K562 (cell line): ENCODE measurements at regions not wholly inside any gene's neighbourhood (a gene's known extent, or its start where the extent isn't known, plus 50 kb on each side); places are given as distances from the start of the nearest gene placed in this dataset.

Experiments used
- ATAC-seq: fragments of 200-7000 bp; cut with Tn5 transposase; 3 replicates; pipeline ENCODE4 v1.9.1; 2020; ENCODE audit warnings: moderate library complexity
- BruUV-seq: library from RNA; stranded (reverse); fragments of 400-500 nt; replicated peaks from 2 replicates; lab custom pipeline; 2021; lab: Mats Ljungman, UMichigan
- CTCF ChIA-PET: fragments of 300-600 bp; formaldehyde crosslinking; extraction: SDS; loops from one replicate; lab custom pipeline; 2021; ENCODE audit warnings: low intra/inter-chr PET ratio; lab: Yijun Ruan, JAX
- POLR2A ChIA-PET: fragments of 300-600, 350-650 bp; sonication (Branson Sonifier 250); formaldehyde crosslinking; extraction: SDS; loops from one replicate; lab custom pipeline; 2021; ENCODE audit warnings: antibody characterized with exemption, inconsistent platforms; lab: Yijun Ruan, JAX
- DNase-seq, 4 experiments: peaks; one replicate each; pipeline versions ENCODE4 v3.0.0 to v3.0.0-alpha.2; 2011 to 2018; ENCODE audit warnings: low spot score in 3 of 4, mixed read lengths in 3 of 4; ENCODE audit errors: extremely low read depth in 1 of 4
- FAIRE-seq: peaks from 2 replicates; lab custom pipeline; 2011; peaks lifted over from hg19 to GRCh38; lab: Jason Lieb, UNC
- H2AFZ ChIP-seq: 2 replicates; pipeline ENCODE4 v1.6.0; 2011; ENCODE audit warnings: low read depth, low read length, control low read depth, inconsistent platforms
- H3K27ac ChIP-seq: fragments of 200-600 bp; 3 replicates; pipeline ENCODE4 v1.8.0; 2011; ENCODE audit warnings: low read depth, mild to moderate bottlenecking, control low read depth, inconsistent platforms, low read length, moderate library complexity, mixed read lengths; ENCODE audit errors: extremely low read depth
- H3K27me3 ChIP-seq, 2 experiments: fragments of 300-600 bp in 1 of 2; 2 replicates in 1 of 2; 3 replicates in 1 of 2; pipeline versions ENCODE4 v1.6.0 to v1.8.0; 2011; ENCODE audit warnings: inconsistent platforms in 2 of 2, low read length in 2 of 2, mild to moderate bottlenecking in 1 of 2, mixed read lengths in 1 of 2, moderate library complexity in 1 of 2; ENCODE audit not compliant: control insufficient read depth in 2 of 2, insufficient read depth in 2 of 2
- H3K36me3 ChIP-seq: fragments of 300-600 bp; 3 replicates; pipeline ENCODE4 v1.8.0; 2011; ENCODE audit warnings: mild to moderate bottlenecking, low read length, inconsistent platforms; ENCODE audit not compliant: control insufficient read depth, insufficient read depth
- H3K4me1 ChIP-seq, 2 experiments: fragments of 200-600 bp in 1 of 2; replicated peaks in 1 of 2; 2 replicates in 1 of 2; 3 replicates in 1 of 2; pipeline versions ENCODE4 v1.5.1 to v1.8.0; 2011; ENCODE audit warnings: inconsistent platforms in 2 of 2, low read length in 2 of 2, mild to moderate bottlenecking in 1 of 2, mixed read lengths in 1 of 2, moderate library complexity in 1 of 2; ENCODE audit not compliant: control insufficient read depth in 2 of 2, insufficient read depth in 2 of 2
- H3K4me2 ChIP-seq: 2 replicates; pipeline ENCODE4 v1.6.1; 2011; ENCODE audit warnings: low read length, control low read depth, inconsistent platforms, mixed read lengths; ENCODE audit not compliant: insufficient read depth
- H3K4me3 ChIP-seq: fragments of 200-600 bp; sonication (generic), shearing (Covaris generic); 2 replicates; pipeline ENCODE4 v1.5.1; 2016; ENCODE audit warnings: control low read depth, inconsistent platforms
- H3K79me2 ChIP-seq: fragments of 200-600 bp; 3 replicates; pipeline ENCODE4 v1.8.0; 2011; ENCODE audit warnings: low read length, inconsistent platforms; ENCODE audit not compliant: control insufficient read depth, insufficient read depth
- H3K9ac ChIP-seq, 2 experiments: 2 replicates each; pipeline versions ENCODE4 v1.6.0 to v1.6.1; 2011; ENCODE audit warnings: low read depth in 2 of 2, low read length in 2 of 2, control low read depth in 1 of 2, inconsistent platforms in 1 of 2, mild to moderate bottlenecking in 1 of 2, mixed read lengths in 1 of 2; ENCODE audit not compliant: insufficient read depth in 1 of 2
- H3K9me1 ChIP-seq: one replicate; pipeline ENCODE4 v1.6.0; 2011; ENCODE audit warnings: inconsistent platforms, mild to moderate bottlenecking, low read length, moderate library complexity; ENCODE audit not compliant: control insufficient read depth, insufficient read depth
- H3K9me3 ChIP-seq: replicated peaks from 2 replicates; pipeline ENCODE4 v1.5.1; 2011; ENCODE audit warnings: low read depth, low read length, inconsistent platforms; ENCODE audit not compliant: control insufficient read depth, insufficient read depth
- H4K20me1 ChIP-seq: replicated peaks from 2 replicates; pipeline ENCODE4 v1.6.1; 2011; ENCODE audit warnings: low read length, inconsistent platforms, mixed read lengths; ENCODE audit not compliant: control insufficient read depth, insufficient read depth
- DMBX1 ChIP-seq: fragments of 250-450 bp; sonication (Bioruptor Pico); IDR thresholded peaks from 2 replicates; pipeline ENCODE4 v1.8.0; 2022; ENCODE audit warnings: inconsistent platforms, mild to moderate bottlenecking, moderate library complexity, borderline replicate concordance
- DNMT1 ChIP-seq: fragments of 450-650 bp; IDR thresholded peaks from 2 replicates; pipeline ENCODE4 v1.6.1; 2016; ENCODE audit warnings: antibody characterized with exemption, mild to moderate bottlenecking
- EHMT2 ChIP-seq: fragments of 450-650 bp; IDR thresholded peaks from 2 replicates; pipeline ENCODE4 v1.6.1; 2018; ENCODE audit warnings: antibody characterized with exemption
- PRPF4 ChIP-seq: fragments of 200-400 bp; formaldehyde crosslinking; IDR thresholded peaks from one replicate; pipeline ENCODE4 v1.6.1; 2017; ENCODE audit warnings: low read length, low read depth, mild to moderate bottlenecking; ENCODE audit not compliant: insufficient read depth, poor library complexity, severe bottlenecking
- SAP30 ChIP-seq: fragments of 200-600 bp; sonication (generic); IDR thresholded peaks from 2 replicates; pipeline ENCODE4 v1.6.1; 2012; ENCODE audit warnings: borderline replicate concordance, low read depth, mild to moderate bottlenecking, moderate library complexity, low read length, control low read depth, inconsistent platforms; ENCODE audit not compliant: insufficient read depth, poor library complexity, severe bottlenecking
- SIN3A ChIP-seq, 2 experiments: fragments of 150-350 bp in 1 of 2; IDR thresholded peaks; 2 replicates each; pipeline ENCODE4 v1.6.1; 2011 to 2016; ENCODE audit warnings: borderline replicate concordance in 2 of 2, low read depth in 2 of 2, low read length in 2 of 2, mild to moderate bottlenecking in 2 of 2, moderate library complexity in 2 of 2; ENCODE audit not compliant: control insufficient read depth in 1 of 2
- WGBS: fragments of 100-300 bp; shearing (Covaris generic); methylation state at CpG from one replicate; pipeline ENCODE4 v1.1.6; 2016; ENCODE audit warnings: low coverage, mixed read lengths; ENCODE audit not compliant: insufficient coverage; ENCODE audit errors: missing lambda C conversion rate; 5-methylcytosine and 5-hydroxymethylcytosine counted together
- in situ Hi-C: fragments of 300-500 bp; cut with MboI; formaldehyde crosslinking; loops from 4 replicates; pipeline ENCODE4 v1.15.0; 2018; ENCODE audit warnings: inconsistent platforms, mixed read lengths
- intact Hi-C: fragments of 100-400 bp; cut with micrococcal nuclease; formaldehyde crosslinking; loops from 2 replicates; pipeline ENCODE4 v1.14.2; 2022

GRCh38 chr6:21451546-21452013 lies 142.0 kb upstream of the SOX4 start:
- Histone ChIP-seq H3K27ac (no peak overlapping the region), H3K4me2 (no peak overlapping the region), H3K9ac (no peak overlapping the region), H4K20me1 (no peaks in the 10 kb centered on the region), H3K79me2 (no peaks in the 10 kb centered on the region), H3K27me3 (no peaks in the 10 kb centered on the region), H3K9me1 (no peaks in the 10 kb centered on the region), H2AFZ (no peak overlapping the region), H3K36me3 (no peaks in the 10 kb centered on the region), H3K9me3 (no peaks in the 10 kb centered on the region), H3K4me3 (no peak overlapping the region), H3K4me1 (no peaks in the 10 kb centered on the region)
- ChIA-PET CTCF (no interaction called here), POLR2A (no interaction called here)
- in situ Hi-C loops: no loop called here
- no peak for ATAC-seq
- no peak for FAIRE-seq
- WGBS: 0% methylated on average over 3 of the region's 3 CpGs
- no peak for TF ChIP-seq PRPF4
- no peak for TF ChIP-seq SAP30
- intact Hi-C loops: no loop called here
- BruUV-seq: no TSS peak
- DNase-seq: no peak

GRCh38 chr6:21454262-21454661 lies 139.3 kb upstream of the SOX4 start:
- H3K36me3 ChIP-seq: no peaks in the 10 kb centered on the region
- no peaks in the 10 kb centered on the region for H3K4me1 ChIP-seq
- no peak overlapping the region for H3K4me2 ChIP-seq
- no peak for FAIRE-seq
- no peak for ATAC-seq
- no peak overlapping the region for H3K4me3 ChIP-seq
- no peak for DNase-seq
- H4K20me1 ChIP-seq: no peaks in the 10 kb centered on the region
- no peaks in the 10 kb centered on the region for H3K9me3 ChIP-seq
- H3K27ac ChIP-seq: no peak overlapping the region
- ChIA-PET POLR2A (no interaction called here), CTCF (no interaction called here)
- WGBS: 0% methylated on average over 2 of the region's 2 CpGs
- H3K9ac ChIP-seq: no peak overlapping the region
- in situ Hi-C loops: no loop called here
- peaks cover 0 to 8% of the 10 kb centered on the region in 2 experiments; a peak in 2 of 5 replicates for H3K27me3 ChIP-seq
- no peaks in the 10 kb centered on the region for H3K9me1 ChIP-seq
- intact Hi-C loops: no loop called here
- no peak overlapping the region for H2AFZ ChIP-seq
- H3K79me2 ChIP-seq: no peaks in the 10 kb centered on the region
- TF ChIP-seq DMBX1 (CRISPR knock-in tag): no peak
- no peak for TF ChIP-seq DNMT1
- TF ChIP-seq EHMT2: no peak
- no peak for TF ChIP-seq SIN3A (IDR thresholded peaks at IDR 0.05; ENCODE audit: borderline replicate concordance in 2 of 2, control insufficient read depth in 1 of 2, low read depth in 2 of 2, low read length in 2 of 2)
- BruUV-seq: no TSS peak
